GM19328 (cell line): ENCODE measurements at regions not wholly inside any gene's neighbourhood (a gene's known extent, or its start where the extent isn't known, plus 50 kb on each side); places are given as distances from the start of the nearest gene placed in this dataset.

Source experiments
- ATAC-seq: cut with Tn5 transposase; IDR thresholded peaks from one replicate; pipeline ENCODE4 v1.9.1; 2021; ENCODE audit warnings: mild to moderate bottlenecking, moderate library complexity; ENCODE audit not compliant: unreplicated experiment

DNA sequence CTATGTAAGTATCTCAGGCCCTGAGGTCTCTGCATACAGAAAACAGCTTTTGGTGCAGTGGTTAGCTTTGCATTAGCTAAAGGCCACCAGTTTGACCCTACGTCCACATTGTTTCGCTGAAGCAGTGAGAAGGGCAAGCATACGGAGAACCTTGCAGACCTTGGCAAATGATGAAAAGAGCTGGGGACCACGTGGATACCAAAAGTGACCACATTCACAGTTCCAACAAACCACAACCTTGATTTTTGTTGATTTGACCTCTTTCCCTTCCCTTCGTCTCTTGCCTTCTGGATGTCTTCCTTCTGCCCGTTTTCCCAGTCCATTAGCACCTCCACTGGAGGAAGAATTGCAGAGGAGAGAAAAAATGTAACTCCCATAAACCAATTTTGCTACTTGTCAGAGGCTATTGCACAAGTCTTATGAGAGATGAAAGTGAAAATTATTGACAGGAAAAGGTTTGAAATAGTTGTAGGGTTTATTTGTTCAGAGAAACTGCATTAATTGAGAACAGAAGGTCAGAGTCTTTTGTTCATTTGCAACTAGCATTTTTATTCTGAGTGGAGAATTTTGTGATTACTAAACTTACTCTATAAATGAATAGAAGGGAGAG, 293.9 kb upstream of the HTR2A start:
- ATAC-seq = no peak

DNA sequence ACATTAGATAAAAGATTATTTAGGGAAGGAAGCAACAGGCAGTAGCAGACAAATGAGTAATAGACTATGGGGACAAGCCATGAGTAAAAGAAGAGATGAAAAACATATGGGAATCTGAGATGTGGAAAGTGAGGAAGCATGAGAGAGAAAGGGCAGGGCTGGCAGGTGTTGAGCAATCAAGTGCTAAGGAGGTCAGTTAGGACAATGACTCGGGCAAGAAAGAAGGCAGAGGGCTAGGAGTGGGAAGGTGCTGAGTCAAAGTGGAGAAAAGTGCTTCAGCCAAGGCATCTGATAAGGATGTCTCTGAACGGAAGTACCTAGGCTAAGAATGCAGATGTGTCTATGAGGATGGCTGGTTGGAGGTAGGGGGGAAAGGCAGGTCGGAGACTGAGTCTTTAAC, 291.9 kb upstream of the HTR2A start:
- no peak for ATAC-seq

- no peak for ATAC-seq
These were observed 289.6 kb upstream of the HTR2A start for GRCh38 chr13:47186471-47186870.

DNA sequence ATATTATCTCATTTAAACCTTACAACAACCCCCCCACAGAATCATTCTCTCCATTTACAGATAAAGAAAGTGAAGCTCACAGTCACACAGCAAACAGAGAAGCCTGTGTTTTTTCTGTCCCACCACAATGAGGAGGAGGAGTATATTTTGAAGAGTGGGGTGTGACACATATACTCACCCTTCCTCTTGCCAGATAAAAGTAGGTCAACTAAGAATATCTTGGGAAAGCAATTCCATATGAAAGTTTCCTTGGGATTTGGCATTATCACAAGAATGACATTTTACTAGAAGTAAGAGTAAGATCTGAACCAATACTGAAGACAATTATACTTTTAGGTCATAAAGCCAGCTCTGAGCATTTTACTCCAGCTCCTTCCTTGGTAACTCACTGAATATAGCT, 287.5 kb upstream of the HTR2A start:
- no peak for ATAC-seq

- no peak for ATAC-seq
These were observed 282.5 kb upstream of the HTR2A start for GRCh38 chr13:47179321-47179720.

GRCh38 chr13:47178090-47178950, 281.5 kb upstream of the HTR2A start:
- no peak for ATAC-seq

GRCh38 chr13:47175172-47175866, 278.5 kb upstream of the HTR2A start:
- no peak for ATAC-seq

DNA sequence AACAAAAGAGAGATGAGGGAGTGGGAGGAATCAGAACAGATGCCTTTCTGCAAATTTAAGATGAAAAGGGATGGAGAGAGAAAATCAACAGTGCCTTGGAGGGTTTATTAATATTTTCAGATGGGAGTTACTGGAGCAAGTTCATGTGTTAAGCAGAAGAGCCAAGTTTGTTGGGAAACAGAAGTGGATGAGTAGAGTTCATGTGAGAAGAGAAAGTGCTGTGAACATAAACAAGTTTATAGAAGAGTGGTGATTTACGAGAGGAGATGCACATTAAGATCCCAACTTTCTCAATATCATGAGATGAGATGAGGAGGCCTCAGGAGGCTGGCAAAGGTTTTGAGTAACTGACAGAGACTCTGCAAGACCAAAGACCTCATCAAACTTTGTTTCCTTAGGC, 274.1 kb upstream of the HTR2A start:
- no peak for ATAC-seq

DNA sequence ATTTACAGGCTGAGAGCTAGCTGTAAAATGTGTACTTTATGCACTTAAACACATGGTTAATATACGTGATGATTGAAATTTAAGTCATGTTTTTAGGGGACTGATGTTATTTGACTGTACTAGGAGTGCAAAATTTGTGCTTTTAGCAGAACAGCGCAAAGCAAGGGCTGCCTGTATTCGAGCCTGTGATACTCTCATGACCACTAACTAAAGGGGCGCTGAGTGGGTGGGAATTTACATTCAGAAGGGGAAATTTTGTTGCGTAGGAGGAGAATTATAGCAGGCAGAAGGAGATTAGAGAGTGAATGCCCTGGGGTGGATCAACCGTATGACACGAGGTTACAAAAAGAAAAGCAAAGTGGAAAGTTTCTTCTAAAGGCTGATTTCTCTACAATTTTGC, 271.8 kb upstream of the HTR2A start:
- no peak for ATAC-seq

DNA sequence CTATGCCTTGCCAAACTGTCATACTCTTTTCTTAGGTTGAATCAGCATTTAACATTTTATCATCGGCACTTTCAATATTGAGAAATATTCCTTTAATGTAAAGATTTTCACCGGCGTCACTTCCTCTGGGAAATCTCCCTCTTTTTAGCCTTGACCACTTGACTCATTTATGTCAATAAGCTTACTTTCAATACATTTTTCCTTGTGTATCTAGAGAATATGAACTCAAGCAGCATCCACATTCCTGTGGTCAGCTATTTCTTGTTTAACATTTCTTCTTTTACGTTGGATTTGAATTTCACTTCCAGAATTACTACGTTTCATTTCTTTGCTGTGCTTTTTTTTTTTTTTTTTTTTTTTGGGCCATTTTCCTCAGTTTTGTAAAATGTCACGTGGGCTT, 271.2 kb upstream of the HTR2A start:
- no peak for ATAC-seq

DNA sequence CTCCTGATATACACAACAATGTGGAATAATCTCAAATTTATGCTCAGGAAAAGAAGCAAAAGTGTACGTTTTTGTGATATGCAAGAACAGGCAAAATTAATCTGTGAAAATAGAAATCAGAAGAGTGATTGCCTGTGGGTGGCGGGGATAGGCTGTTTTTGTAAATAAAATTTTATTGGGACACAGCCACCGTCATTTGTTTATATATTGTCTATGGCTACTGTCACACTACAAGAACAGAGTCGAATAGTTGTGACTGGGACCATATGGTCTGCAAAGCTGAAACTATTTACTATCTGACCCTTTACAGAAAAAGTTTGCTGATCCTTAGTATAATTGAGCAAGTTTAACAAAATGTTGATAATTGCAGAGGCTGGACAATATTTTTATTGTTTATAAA, 269.5 kb upstream of the HTR2A start:
- no peak for ATAC-seq

DNA sequence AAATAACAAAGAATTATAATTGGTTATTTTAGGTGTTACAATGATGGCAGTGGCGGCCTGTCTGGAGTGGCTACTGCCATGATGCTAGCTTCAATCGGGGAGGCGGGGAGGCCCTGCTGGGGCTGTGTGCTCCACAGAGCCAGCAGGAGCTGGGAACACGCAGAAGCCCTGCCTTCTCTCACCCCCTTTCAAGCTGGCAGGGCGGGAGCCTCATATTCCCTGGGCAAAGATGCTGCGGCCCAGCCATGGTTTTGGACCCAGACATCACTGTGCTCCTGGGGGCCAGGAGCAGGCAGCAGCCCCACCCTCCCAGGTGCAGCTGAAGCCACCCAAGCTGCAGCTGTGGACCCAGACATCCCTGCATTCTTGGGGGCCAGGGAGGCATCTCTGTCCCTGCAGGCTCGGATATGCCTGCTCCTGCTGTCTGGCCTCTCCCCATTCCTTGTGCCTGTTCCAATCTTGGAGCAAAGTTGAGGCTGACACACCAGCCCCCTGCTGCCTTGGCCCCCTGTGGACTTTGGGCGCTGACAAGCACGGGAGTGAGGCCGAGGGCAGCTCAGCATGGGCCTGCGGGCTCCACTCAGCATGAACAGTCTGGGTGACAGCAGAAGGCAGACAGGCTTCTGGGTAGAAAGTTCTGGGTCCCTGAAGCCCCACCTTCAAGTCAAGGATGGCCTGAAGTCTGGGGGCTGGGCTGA, 263.1 kb upstream of the HTR2A start:
- ATAC-seq = no peak

GRCh38 chr13:47158593-47158992, 261.7 kb upstream of the HTR2A start:
- ATAC-seq = no peak

DNA sequence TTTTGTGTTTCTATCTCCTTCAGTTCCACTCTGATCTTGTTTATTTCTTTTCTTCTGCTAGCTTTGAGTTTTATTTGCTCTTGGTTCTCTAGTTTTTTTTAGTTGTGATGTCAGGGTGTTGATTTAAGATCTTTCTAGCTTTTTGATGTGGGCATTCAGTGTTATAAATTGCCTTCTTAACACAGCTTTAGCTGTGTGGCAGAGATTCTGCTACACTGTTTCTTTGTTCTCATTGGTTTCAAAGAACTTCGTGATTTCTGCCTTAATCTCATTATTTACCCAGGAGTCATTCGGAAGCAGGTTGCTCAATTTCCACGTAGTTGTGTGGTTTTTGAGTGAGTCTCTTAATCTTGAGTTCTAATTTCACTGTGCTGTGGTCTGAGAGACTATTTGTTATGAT, 251.7 kb upstream of the HTR2A start:
- ATAC-seq = no peak

GRCh38 chr13:47147812-47148119, 250.9 kb upstream of the HTR2A start:
- no peak for ATAC-seq

GRCh38 chr13:47146991-47147811, 250.3 kb upstream of the HTR2A start:
- ATAC-seq = peak; percentile 93

GRCh38 chr13:47146136-47146535, 249.3 kb upstream of the HTR2A start:
- ATAC-seq = no peak

GRCh38 chr13:47144782-47145181, 247.9 kb upstream of the HTR2A start:
- no peak for ATAC-seq

- no peak for ATAC-seq
These were observed 245.3 kb upstream of the HTR2A start for GRCh38 chr13:47142105-47142504.

DNA sequence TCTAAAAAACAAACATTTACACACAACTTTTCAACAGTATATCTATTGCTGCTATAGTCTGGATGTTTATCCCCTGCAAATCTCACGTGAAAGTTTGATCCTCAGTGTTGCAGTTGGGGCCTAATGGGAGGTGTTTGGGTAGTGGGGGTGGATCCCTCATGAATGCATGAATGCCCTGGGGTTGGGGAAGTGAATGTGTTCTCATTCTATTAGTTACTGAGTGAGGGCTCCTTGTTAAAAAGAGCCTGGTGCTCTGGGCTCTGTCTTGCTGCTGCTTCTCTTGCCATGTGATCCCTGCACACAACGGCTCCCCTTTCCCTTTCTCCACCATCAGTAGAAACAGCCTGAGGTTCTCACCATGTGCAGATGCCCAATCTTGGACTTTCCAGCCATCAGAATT, 242.7 kb upstream of the HTR2A start:
- ATAC-seq = no peak

- no peak for ATAC-seq
These were observed 239.7 kb upstream of the HTR2A start for GRCh38 chr13:47136504-47136941.
